ENCODE measurements at regions not wholly inside any gene's neighbourhood (a gene's known extent, or its start where the extent isn't known, plus 50 kb on each side); places are given as distances from the start of the nearest gene placed in this dataset.
"Not testable (repeated sequence)": the region's sequence is repeated elsewhere in the genome, so short reads cannot be mapped to it uniquely, and the experiment has no call there.

GRCh38 chr6:164942271-164942670 lies 367.1 kb downstream of the C6orf118 start:
- Histone ChIP-seq H4K20me1 (replicated peaks; ENCODE audit: control insufficient read depth, insufficient read depth, low read length) (no peaks in the 10 kb centered on the region), H3K36me3 (ENCODE audit: control insufficient read depth, insufficient read depth, low read length) (no peaks in the 10 kb centered on the region), H3K79me2 (ENCODE audit: control insufficient read depth, insufficient read depth, low read length) (no peaks in the 10 kb centered on the region), H3K9me1 (ENCODE audit: control insufficient read depth, insufficient read depth, low read length) (no peaks in the 10 kb centered on the region), H2AFZ (ENCODE audit: low read depth, low read length) (no peak overlapping the region), H3K4me2 (ENCODE audit: insufficient read depth, low read length) (no peak overlapping the region), H3K9me3 (replicated peaks; ENCODE audit: control insufficient read depth, insufficient read depth, low read depth, low read length) (no peaks in the 10 kb centered on the region), H3K27ac (ENCODE audit: extremely low read depth, low read depth, low read length) (no peak overlapping the region), H3K9ac (ENCODE audit: insufficient read depth in 1 of 2, low read depth in 2 of 2, low read length in 2 of 2) (no peak overlapping the region), H3K27me3 (ENCODE audit: control insufficient read depth in 2 of 2, insufficient read depth in 2 of 2, low read length in 2 of 2) (no peaks in the 10 kb centered on the region), H3K4me3 (no peak overlapping the region), H3K4me1 (replicated peaks in 1 of 2; ENCODE audit: control insufficient read depth in 2 of 2, insufficient read depth in 2 of 2, low read length in 2 of 2) (no peaks in the 10 kb centered on the region)
- BruUV-seq (replicated peaks), result no TSS peak
- ATAC-seq (no peak), DNase-seq (ENCODE audit: extremely low read depth in 1 of 4, low spot score in 3 of 4) (no peak), FAIRE-seq (no peak)
- ChIA-PET POLR2A (no interaction called here), CTCF (ENCODE audit: low intra/inter-chr PET ratio) (no interaction called here)
- in situ Hi-C loops (cut with MboI), result no loop called here
- WGBS (ENCODE audit: insufficient coverage, low coverage, missing lambda C conversion rate), result 0% methylated on average over 1 of the region's 1 CpG
- intact Hi-C loops (cut with micrococcal nuclease), result no loop called here
- no peak for TF ChIP-seq FOXA3 (CRISPR knock-in tag; conservative IDR thresholded peaks at IDR 0.05 in 1 of 2, IDR thresholded peaks at IDR 0.05 in 1 of 2)
- no peak for TF ChIP-seq MTA1 (IDR thresholded peaks at IDR 0.05; ENCODE audit: borderline replicate concordance)
- no peak for TF ChIP-seq RBM39 (optimal IDR thresholded peaks at IDR 0.05; ENCODE audit: low read depth, low read length)
- no peak for TF ChIP-seq ZNF217 (CRISPR knock-in tag; IDR thresholded peaks at IDR 0.05)
- no peak for TF ChIP-seq CHD4 (IDR thresholded peaks at IDR 0.05; ENCODE audit: insufficient read depth, insufficient replicate concordance, low read depth, low read length, poor library complexity, severe bottlenecking)
- no peak for TF ChIP-seq ZBTB9 (CRISPR knock-in tag; IDR thresholded peaks at IDR 0.05)
- TF ChIP-seq TCF7 (IDR thresholded peaks at IDR 0.05; ENCODE audit: borderline replicate concordance), result no peak
- no peak for TF ChIP-seq TGIF2 (CRISPR knock-in tag; IDR thresholded peaks at IDR 0.05)
- TF ChIP-seq ZMIZ1 (IDR thresholded peaks at IDR 0.05; ENCODE audit: low read depth in 2 of 2, low read length in 2 of 2), result no peak
- TF ChIP-seq HDAC8 (tag; IDR thresholded peaks at IDR 0.05), result no peak
- TF ChIP-seq ZFX (CRISPR knock-in tag; IDR thresholded peaks at IDR 0.05), result no peak
- no peak for TF ChIP-seq RBM15 (IDR thresholded peaks at IDR 0.05; ENCODE audit: insufficient read depth, low read length)

GRCh38 chr6:164933238-164933794 lies 376.1 kb downstream of the C6orf118 start:
- H4K20me1 ChIP-seq (replicated peaks; ENCODE audit: control insufficient read depth, insufficient read depth, low read length); intact Hi-C loops (cut with micrococcal nuclease); H3K9me3 ChIP-seq (replicated peaks; ENCODE audit: control insufficient read depth, insufficient read depth, low read depth, low read length); H3K4me3 ChIP-seq; H3K27me3 ChIP-seq (ENCODE audit: control insufficient read depth in 2 of 2, insufficient read depth in 2 of 2, low read length in 2 of 2); H3K79me2 ChIP-seq (ENCODE audit: control insufficient read depth, insufficient read depth, low read length); ATAC-seq; H3K4me2 ChIP-seq (ENCODE audit: insufficient read depth, low read length); CTCF ChIA-PET (ENCODE audit: low intra/inter-chr PET ratio); H3K36me3 ChIP-seq (ENCODE audit: control insufficient read depth, insufficient read depth, low read length); H3K9me1 ChIP-seq (ENCODE audit: control insufficient read depth, insufficient read depth, low read length); FAIRE-seq; H3K9ac ChIP-seq (ENCODE audit: insufficient read depth in 1 of 2, low read depth in 2 of 2, low read length in 2 of 2); H2AFZ ChIP-seq (ENCODE audit: low read depth, low read length); H3K4me1 ChIP-seq (replicated peaks in 1 of 2; ENCODE audit: control insufficient read depth in 2 of 2, insufficient read depth in 2 of 2, low read length in 2 of 2); DNase-seq (ENCODE audit: extremely low read depth in 1 of 4, low spot score in 3 of 4); in situ Hi-C loops (cut with MboI); BruUV-seq (replicated peaks); POLR2A ChIA-PET; H3K27ac ChIP-seq (ENCODE audit: extremely low read depth, low read depth, low read length): not testable (repeated sequence)
- 2% methylated on average over 28 of the region's 28 CpGs for WGBS (ENCODE audit: insufficient coverage, low coverage, missing lambda C conversion rate)

Measured in K562 (cell line).